HG03378 (cell line): ENCODE measurements at regions not wholly inside any gene's neighbourhood (a gene's known extent, or its start where the extent isn't known, plus 50 kb on each side); places are given as distances from the start of the nearest gene placed in this dataset.

Experiments
- ATAC-seq: cut with Tn5 transposase; IDR thresholded peaks from one replicate; pipeline ENCODE4 v1.9.1; 2021; ENCODE audit warnings: mild to moderate bottlenecking, moderate library complexity; ENCODE audit not compliant: unreplicated experiment

DNA sequence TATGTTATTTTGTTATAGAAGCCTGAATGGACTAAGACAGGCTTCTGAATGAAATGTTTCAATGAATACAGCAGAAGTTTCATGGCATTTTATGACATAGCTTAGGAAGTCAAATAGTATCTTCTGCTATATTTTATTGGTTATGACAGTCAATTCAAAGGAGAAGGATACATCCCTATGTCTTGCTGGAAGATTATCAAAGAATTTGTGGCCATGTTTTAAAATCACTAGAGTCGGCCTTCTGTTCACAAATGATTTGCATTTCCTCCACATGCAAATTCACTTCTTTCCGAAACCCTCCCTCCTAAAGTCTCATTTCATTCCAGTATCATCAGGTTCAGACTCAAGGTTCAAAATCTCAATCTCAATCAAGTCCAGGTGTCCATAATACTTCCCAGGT, 679.2 kb upstream of the ADAMTS5 start:
- no peak for ATAC-seq

DNA sequence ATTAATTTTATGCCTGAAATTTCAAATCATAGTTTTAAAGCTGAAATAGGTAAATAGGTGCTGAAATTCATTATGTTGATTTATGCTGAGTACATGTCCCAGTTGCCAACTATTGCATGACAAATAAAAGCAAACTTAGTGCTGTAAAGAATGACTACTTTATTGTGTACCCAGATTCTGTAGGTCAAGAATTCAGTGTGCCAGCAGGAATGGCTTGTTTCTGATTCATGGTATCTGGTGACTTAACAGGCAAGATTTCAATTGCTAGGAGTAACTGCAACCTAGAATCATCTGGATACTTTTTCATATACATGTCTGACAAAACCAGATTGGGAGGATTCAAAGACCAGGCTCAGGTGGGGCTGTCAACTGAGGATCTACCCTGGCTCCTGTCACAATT, 678.4 kb upstream of the ADAMTS5 start:
- ATAC-seq: no peak

DNA sequence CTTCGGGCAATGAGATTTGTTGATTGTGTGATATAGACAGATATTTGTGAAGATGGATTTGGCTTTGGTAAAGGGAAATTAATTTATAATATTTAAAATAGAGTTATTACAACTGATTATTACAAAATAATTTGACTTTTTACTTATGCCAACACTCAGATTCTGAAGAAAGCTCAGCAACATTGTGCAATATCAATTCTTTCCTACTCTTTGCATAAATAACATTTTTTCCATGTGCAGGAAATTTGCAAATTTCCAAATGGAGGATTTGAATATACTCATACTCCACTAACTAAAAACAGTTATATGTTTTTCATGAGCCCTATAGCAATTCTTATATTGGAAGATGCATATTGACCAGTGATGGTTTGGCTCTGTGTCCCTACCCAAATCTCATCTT, 676.4 kb upstream of the ADAMTS5 start:
- no peak for ATAC-seq

DNA sequence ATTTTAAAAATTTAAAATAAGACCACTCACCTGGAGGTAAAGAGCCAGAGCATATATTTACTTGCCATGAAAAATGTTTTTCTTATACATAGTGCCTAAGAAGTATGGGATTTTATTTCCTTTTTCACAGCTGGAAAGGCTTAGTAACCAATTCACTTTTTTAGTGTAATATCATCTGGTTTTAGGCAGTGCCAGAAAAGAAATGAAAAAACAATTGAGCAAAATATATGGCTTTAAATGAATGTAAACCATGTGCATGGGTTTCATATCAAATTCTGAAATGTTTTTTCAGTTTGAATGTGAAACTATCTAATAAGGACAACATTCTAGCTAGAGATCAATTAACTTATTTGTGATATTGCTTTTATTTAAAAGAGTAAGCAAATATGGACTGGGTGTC, 672.4 kb upstream of the ADAMTS5 start:
- ATAC-seq: no peak

DNA sequence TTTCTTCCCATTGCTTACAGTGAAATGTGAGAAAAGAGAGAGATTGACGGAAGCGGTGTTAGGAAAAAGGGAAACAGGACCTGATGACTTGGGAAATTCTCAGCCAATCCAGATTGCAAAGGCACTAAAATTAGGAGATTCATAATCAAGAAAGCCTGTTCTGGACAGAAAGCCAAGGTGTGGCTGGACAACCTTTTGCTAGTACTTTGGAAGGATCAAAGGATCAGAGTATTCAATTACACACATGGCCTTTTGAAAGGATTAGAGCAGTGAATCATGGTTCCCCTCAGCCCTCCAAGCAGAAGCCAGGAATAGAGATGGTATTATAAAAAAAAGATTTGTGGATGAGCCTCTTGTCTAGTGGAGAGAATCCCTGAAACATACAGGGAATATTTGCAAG, 669.8 kb upstream of the ADAMTS5 start:
- no peak for ATAC-seq

DNA sequence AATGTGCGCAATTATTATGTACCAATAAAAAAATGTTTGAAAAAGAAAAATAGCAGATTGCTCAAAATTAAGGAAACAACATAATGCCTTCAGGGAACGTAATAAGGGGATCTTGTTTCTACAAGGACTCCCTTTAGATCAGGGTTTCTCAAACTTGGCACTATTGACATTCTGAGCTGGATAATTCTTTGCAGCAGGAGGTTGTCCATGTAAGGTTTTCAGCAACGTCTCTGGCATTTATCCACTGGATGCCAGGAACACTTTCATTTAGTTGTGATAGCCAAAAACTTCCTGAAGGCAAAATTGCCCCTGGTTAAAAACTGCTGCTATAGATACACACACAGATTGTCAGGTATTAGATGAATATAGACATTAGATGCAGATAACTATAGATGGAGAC, 666.7 kb upstream of the ADAMTS5 start:
- no peak for ATAC-seq

DNA sequence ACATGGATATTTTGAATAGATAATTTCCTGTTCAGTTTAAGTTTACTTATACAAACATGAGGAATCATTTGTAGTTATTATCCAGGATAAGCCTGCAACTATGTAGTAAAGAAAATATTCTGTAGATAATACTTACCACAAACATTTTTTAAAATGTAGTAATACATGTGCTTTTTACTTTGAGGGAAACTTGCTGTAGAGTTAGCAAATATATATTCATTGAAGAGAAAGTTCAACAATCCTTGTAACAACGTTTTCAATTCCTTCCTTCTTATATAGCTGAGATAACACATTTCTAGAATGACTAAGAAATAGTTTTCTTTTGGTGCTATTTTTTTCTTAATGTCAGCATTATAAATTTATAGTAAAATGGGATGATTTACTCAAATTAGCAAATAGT, 664.6 kb upstream of the ADAMTS5 start:
- ATAC-seq: no peak

DNA sequence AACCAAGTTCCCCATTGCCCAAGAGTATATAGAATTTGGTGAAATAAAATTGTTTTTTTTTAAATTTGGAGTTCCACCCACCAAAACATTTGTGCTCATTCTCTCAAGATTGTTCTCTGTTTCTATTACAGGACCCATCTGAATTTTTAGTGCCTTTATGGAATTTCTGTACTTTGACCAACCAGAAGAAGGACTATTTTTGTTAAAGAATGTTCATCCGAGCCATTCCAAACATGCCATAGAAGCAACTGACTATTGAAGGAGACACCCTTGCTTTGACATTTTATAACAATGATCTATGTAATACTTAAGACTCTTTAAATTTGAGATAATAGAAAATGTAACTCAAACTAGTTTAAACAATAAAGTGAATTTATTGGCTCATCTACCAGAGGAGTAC, 655.7 kb upstream of the ADAMTS5 start:
- no peak for ATAC-seq

DNA sequence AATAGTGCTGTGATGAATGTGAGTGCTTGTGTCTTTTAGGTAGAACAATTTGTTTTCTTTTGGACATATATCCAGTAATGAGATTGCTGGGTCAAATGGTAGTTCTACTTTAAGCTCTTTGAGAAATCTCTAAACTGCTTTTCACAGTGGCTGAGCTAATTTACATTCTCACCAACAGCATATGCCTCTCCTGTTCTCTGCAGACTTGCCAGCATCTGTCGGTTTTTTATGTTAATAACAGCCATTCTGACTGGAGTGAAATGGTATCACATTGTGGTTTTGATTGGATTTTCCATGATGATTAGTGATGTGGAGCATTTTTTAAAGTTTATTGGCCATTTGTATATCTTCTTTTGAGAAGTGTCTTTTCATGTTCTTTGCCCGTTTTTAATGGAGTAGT, 647.3 kb upstream of the ADAMTS5 start:
- no peak for ATAC-seq

DNA sequence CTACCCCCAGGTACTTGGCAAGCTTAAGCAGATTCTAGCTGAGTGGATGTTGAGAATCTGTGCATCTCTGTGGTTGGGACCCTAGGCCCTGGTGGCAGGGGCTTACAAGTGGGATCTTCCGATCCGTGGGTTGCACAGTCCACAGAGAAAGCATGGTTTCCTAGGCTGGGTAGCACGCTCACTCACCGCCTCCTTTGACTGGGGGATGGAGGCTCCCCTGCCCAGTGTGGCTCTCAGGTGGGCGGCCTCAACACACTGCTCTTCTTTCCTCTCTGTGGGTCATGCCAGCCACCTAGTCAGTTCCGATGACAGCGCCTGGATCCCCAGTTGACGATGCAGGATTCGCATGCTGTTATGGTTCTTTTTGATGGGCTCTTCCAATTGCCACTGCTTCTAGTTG, 639.5 kb upstream of the ADAMTS5 start:
- ATAC-seq: no peak

DNA sequence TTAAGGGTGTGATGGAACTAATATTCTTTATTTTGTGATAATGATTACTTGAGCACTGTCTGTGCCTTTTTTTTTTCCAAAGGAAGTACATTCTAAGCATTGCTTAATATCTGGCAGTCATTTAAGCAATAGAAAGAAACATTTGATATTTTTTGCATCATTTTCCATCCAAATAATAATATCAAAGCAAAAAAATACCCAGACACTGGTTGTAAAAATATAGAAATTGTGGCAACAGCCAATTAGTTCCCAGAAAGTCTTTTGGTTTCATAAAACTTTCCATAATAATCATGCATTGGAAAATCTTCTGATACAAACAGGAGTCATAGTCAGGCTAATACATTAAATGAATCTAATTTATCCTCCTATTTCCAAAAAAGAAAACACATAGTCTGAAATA, 629.3 kb upstream of the ADAMTS5 start:
- ATAC-seq: no peak

DNA sequence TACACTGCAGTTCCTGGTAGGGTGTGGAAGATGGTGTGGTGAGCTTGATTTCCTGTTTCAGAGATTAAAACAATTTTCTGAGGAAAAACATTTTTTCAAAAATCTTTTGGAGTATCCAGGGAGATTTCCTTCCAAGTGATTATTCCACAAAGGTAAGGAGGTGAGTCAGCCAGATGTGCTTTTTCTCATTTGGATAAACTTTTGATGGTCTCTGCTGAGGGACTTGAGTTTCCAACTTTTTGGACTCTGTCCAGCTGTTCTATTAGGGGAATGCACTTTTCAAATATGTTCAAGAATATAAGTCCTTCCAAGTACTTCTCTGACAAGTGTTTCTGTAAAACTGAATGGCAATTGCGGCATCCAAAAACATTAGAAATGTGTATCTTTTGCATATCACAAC, 628.8 kb upstream of the ADAMTS5 start:
- ATAC-seq: no peak

DNA sequence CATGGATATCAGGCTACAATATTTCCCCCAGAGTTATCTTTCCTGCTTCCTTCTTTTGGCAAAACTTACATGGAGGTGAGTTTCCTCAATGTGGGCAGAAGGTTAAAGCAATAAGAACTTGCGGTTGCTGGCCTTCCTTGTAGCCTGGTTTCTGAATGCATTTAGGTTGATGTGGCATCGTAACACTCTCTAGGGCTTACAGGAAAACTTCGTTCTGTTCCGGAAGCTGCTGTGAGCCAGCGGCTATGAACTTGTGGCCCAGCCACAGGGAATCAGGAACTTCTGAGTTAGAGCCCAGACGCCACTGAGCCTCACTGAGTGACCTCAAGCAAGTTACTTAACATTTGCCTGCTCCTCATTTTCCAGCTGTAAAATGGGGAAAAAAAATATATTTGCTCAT, 623.4 kb upstream of the ADAMTS5 start:
- no peak for ATAC-seq

DNA sequence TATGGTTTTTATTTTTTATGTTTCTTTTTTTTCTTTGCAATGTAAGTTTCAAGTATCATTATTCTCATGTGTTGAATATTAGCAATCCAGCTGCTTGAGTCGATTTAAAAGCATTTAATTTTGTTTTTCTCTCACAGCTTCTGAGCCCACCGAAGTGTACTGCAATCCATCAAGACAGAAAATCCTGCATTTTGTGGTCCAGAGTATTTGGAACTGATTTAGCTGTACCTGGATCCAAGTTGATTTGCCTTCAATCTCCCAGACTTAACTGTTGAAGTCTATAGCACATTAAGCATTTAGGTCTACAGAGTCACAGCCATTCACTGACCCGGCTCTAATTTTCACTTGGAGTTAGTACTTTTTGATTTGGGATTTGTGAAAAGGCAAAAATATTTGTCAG, 622.9 kb upstream of the ADAMTS5 start:
- ATAC-seq: no peak

DNA sequence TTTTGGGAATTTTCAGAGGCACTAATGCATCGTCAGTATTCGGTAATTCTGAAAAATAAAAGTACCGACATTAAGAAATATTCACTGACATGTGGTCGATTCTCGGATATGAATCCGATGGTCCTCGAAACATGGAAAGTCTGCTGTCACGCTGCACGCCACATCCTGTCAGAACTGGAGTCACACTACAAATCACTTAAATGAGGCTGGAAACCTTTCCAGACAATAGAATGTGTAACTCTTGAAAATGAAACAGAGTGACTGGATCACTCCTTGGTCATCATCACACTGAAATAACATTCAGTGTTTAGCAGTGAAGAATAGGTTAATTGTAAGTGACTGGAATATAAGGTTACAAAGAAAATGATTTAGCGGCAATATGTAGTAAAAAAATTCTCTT, 620.1 kb upstream of the ADAMTS5 start:
- no peak for ATAC-seq

DNA sequence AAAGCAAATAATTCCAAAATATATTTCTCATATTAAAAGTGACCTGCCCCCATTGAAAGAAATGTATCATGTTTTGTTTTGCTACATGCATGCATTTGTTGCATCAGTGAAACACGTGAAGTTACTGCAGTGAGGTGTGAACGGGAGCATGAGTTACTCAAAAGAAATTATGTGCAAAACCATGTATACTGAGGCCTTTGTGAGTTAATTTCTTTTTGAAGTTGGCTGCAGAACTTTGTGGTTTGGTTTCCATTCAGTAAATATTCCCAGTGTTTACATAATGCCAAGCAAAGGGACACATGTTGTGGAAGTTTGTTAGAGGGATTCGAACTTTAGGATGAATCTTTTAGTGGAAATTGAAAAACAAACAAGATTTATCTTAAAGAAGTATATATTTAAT, 619.4 kb upstream of the ADAMTS5 start:
- ATAC-seq: no peak

DNA sequence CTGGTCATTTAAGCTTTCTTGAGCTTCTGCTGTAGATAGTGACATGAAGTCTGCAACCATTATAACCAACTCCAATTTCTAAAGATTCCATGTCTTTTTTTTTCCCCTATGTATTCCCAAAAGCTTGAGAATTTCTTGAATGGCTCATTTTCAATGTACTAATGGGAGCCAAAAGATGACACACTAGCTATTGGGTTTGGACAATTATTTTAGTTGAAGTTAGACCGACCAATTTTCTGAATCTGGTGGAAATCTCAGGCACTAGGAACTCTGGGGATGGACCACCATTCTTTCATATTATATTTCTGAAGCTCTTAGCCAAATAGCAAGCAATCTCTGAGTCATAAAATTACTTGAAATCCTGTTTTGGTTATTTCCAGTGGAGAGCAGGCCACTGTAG, 617.4 kb upstream of the ADAMTS5 start:
- no peak for ATAC-seq

DNA sequence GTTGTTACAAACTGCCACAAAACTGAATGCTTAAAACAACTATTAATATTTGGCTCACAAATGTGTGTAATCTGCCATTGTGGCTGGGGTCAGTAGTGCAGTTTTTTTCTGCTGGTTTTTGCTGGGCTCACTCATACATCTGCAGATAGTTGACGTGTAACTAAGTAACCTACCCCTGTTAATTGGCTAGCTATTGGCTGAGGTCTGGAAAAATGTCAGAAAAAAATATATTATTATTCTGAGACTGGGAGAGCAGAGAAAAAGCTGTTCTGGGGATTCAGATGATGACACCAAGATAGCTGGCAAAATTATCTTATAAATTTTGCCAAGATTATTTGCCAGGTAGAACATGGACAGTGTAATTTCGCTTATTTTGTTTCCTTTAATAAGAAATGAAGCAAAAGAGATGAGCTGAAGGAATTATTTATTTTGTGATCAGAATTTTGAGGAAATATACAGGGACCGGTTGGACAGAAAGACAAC, 616.1 kb upstream of the ADAMTS5 start:
- no peak for ATAC-seq

DNA sequence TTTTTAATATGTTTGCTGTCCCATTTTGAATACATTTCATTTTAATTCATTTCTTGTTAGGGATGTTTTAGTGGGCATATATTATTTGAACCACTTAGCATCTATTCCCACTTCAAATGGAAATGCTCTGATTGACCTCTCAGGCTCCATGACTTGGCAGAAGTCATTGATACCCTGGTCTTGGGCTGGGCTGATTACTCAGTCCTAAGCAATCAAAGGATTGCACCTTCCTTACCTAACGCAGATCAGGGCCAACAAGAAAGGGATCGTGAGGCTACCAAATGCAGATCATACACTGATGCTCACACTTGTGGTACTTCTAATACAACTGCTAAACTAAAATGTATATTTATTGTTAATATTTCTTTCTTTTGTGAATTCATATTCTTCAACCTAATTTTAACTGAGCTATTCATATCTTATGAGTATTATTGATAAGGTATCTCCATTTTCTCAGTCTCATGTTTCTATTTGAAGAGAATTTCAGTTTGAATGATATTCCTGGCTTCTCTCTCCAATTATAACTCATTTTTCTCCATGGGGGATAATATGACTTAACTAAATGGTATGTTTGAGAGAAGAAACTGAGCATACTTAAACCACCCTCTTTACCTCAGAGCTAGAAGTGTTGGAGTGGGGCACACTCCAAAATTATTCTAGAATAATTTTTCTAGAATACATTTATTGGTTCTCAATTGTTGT, 615.5 kb upstream of the ADAMTS5 start:
- ATAC-seq: no peak

DNA sequence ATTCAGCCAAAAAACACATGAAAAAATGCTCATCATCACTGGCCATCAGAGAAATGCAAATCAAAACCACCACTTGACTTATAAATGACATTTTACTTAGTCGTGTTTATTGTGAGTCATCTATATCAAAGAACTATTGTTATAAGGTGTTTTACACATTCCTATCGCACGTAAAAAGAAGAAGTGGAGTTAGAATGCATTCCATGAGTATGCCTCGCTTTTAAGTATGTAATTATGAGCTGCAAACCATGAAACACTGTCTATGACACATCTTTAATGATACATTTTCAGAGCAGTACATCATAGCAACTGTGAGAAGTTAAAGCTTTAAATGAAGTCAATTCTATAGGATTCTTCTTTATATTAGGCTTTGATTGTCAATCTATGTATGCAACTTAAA, 614.3 kb upstream of the ADAMTS5 start:
- ATAC-seq: no peak

DNA sequence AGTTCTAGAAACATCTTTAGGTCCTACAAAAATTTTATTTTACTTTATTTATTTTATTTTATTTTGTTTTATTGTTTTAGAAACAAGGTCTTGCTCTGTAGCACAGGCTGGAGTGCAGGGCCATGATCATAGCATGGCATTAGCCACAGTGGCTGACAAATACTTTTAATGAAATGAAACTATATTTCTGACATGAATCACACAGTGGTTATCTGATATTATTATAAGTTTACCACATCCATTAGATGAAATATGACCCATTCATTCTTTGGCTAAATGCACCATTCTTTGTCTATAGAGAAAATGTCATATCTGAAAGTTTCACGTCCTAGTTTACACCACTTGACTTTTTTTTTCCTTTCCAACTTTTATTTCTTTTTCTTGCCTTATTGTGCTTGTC, 613.4 kb upstream of the ADAMTS5 start:
- ATAC-seq: no peak

DNA sequence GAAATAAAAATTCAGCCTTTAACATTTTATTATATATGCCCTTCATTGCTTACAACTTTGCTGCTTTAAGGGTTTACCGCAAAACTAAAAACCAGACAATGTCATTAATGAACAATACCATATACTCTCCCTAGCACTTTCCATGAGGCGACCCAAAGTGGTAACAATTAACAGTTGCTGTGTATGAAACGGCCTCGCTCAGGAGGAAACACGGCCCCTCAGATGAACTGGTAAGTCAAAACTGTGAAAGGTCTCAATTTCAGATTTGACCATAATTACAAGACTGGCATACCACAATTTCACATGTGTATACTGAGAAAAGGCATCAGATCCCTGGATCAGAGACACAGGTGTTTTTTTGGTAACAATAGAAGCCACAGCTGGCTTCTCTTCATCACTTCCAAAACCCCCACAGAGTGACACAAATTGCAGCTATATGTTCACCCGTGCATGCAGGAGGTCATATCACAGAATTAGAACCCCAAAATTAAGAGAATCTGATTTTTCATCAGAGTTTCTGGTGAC, 611.9 kb upstream of the ADAMTS5 start:
- no peak for ATAC-seq

DNA sequence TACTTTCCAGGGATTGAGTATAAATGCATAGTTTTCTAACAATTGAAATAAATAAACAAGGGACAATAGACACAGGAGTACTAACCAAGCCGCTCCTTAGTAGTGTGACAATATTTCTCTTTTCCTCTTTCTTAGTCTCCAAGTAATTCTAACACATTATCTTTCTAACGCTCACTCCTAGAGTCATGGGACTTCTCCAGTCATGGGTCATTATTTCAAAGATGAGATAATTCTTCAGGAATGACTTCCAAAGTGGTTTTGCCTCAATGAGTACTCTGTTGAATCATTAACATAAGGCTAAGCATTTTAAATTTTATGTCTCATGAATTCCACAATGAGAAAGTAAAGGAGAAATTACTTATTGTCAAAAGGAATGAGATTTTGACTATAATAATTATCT, 605.8 kb upstream of the ADAMTS5 start:
- ATAC-seq: no peak
